Stimulated activated CD8-positive, alpha-beta memory T cell treated with anti-CD3 and anti-CD28 coated beads, Interleukin-12 subunit alpha, Interleukin-12 subunit beta, amount 100 ng/mL, for 1 hour (primary cell): ENCODE measurements at regions not wholly inside any gene's neighbourhood (a gene's known extent, or its start where the extent isn't known, plus 50 kb on each side); places are given as distances from the start of the nearest gene placed in this dataset.

Source experiments
- DNase-seq: peaks from one replicate; pipeline ENCODE4 v3.0.0-alpha.2; 2020; ENCODE audit warnings: low read depth

- DNase-seq = no peak
These were observed 431.4 kb downstream of the TBC1D4 start for GRCh38 chr13:75050419-75051046.

DNA sequence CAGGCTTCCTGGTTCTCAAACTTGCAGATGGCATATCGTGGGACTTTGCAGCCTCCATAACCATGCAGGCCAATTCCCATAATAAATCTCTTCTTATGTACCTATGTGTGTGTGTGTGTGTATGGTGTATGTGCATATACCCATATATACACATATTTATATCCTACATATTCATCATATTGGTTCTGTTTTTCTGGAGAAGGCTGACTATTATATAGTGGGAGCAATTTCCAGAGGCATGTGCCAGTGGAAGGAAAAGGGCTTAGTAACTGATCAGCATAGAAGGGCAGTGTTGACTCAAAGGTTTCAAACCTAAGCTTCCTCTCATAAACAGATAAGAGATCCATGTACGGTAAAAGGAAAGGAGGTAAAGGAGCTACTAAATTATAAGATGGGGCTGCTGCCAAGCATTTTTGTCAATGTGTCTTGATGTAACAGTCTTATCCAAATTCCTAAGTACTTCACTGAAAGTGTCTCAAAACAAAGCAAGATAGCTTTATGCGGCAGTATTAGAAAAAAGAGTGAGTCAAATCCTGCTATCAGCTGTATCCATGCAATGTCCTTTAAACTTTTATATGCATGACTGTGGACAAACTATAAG is 432.1 kb downstream of the TBC1D4 start:
- DNase-seq = no peak

GRCh38 chr13:75042807-75043206 is 439.2 kb downstream of the TBC1D4 start:
- no peak for DNase-seq

- no peak for DNase-seq
These were observed 443.4 kb downstream of the TBC1D4 start for GRCh38 chr13:75038393-75039113.

DNA sequence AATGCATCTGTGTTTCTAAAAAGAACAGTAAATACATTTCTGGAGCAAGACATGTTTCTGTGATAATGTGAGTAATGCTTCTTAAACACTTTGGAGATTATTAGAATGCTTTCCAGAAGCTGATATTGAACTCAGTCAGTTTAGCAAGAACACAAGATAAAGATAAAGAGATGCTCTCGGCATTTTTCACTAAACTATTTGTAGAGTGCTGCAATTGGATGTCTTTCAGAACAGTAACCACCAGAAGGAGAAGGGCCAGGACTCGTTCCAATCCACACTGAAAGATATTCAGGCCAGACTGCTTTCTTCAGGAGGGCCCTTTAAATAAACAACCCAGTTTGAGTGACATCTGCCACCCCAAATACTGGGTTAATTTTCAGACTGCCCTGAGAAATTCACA is 456.0 kb downstream of the TBC1D4 start:
- DNase-seq = no peak

DNA sequence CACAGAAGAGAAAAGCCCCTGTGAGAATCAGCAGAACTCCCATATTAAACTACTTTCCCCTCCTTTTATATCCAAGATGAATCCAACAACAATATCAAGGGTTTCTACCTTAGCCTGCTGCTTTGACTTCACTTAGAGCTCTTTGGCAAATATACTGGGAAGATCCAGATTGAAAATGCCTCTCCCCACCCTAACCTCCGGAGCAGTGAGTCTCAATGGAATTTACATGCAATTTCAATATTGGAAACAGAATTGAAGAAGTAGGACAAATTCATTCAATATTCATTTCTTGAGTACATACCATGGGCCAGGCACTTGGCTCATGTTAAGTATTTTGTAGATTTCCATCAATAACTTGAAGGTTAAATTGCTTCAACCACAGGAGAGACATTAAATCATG is 457.4 kb downstream of the TBC1D4 start:
- no peak for DNase-seq

- DNase-seq = no peak
These were observed 458.4 kb downstream of the TBC1D4 start for GRCh38 chr13:75023609-75024008.

DNA sequence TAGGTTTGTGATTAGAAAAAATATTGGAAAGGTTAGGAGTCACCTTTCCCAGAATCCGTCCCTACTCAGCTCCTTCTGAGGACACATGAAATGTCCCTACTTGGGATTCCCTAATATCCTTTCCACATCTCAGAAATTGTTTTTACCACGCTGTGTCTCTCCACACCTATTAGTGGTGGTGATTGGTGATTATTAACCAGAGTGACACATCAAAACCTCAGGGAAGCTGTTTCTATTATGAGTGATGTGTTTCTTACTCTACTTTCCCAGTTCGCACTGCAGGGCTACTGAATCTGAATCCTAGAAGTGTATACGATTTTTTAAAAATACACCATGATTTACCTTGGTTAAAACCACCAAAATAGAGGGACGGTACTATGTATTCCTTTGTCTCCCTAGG is 460.8 kb downstream of the TBC1D4 start:
- no peak for DNase-seq

- no peak for DNase-seq
These were observed 465.7 kb downstream of the TBC1D4 start for GRCh38 chr13:75016225-75016624.

DNA sequence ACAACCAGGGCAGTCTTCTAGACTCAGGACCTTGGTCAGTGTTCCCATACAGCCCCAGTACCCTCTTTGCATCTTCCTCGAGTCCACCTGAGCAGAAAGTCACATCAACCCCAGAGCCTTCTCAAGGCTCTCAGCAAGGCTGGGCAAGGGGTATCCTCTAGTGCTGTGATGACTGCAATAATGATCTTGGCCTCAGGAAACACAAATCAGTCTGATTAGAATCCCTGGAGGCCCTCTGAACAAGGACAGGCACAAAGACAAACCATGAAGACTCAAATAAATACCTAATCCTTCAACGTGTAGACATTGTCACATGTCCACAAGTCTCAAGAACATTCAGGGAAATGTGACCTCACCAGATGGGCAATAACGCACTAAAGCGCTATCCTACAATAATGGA is 468.2 kb downstream of the TBC1D4 start:
- no peak for DNase-seq

- DNase-seq = no peak
These were observed 471.0 kb downstream of the TBC1D4 start for GRCh38 chr13:75010941-75011340.

GRCh38 chr13:75008926-75009325 is 473.0 kb downstream of the TBC1D4 start:
- no peak for DNase-seq

DNA sequence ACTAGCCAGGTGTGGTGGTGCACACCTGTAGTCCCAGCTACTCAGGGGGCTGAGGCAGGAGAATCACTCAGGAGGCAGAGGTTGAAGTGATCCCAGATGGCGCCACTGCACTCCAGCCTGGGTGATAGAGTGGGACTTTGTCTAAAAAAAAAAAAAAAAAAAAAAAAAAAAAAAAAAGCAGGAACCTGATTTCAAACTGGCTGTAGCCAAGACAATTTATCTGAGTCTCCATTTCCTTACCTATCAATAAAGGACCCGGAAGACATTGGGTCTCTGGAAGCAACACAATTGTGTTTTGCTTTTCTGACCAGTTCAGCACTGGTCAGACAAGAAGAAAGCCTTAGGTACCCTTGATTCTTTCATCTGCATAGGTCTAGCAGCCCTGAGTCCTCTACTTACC is 491.0 kb downstream of the TBC1D4 start:
- no peak for DNase-seq

DNA sequence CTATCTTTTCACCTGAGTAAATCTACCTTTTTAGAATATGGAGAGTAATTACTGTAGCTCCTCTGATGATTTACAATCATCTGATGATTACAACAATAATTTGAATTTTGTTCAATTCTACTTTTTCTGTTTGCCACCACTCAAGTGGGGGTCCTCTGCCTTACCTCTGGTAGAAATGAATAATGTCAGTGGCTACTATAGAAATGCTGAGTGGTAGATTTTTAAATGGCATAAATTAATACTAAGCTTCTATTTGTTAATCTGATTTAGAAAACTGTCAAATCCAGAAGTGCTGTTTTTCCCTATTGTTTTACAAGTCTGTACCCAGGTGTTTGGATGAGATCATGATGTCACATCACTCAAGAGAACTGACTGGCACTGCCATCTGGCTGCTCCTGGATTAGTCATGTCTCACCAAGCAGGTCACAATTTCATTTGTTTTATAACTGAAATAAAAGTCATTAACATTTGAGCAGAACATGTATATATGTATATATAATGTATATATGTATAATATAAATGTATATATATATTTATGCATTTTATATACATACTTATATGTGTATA is 494.8 kb downstream of the TBC1D4 start:
- DNase-seq = no peak

DNA sequence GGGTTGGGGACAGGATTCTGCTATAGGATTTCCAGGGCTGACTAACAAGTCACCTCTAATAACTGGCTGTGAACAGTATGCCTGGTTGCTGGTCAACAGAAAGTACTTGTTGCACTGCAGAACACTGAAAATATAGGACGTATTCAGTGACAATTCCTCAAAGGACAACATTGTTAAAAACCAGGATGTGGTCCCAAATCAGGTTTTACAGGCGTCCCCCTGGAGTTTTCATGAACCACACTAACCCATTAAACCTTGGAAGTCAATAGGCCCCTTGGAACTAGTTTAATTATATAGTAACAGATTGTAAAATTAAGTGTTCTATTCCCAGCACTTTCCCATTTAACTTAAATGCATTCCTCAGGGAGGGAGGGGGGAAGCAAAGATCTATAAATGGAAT is 495.4 kb downstream of the TBC1D4 start:
- no peak for DNase-seq

- DNase-seq = no peak
These were observed 502.3 kb downstream of the TBC1D4 start for GRCh38 chr13:74979703-74980102.

GRCh38 chr13:74978591-74978990 is 503.4 kb downstream of the TBC1D4 start:
- DNase-seq = no peak

- DNase-seq = no peak
These were observed 504.5 kb downstream of the TBC1D4 start for GRCh38 chr13:74977498-74977897.

DNA sequence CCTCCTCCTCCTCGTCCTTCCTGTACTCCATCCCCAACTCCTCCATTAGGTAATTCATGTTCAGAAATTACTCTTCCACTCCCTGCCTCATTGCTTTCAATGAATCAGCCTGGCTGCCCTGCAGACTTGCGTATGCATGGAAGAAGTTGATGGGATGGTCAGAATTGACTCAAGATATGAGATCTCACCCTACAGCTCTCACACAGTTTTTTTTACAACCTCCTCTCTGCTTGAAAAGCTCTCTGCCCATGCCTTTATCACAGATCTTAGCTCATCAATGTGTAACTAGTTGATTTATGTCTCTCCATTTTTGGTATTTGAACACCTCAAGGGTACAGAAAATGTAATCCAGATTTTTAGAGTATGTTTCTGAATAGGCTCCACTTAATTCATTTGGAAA is 506.9 kb downstream of the TBC1D4 start:
- DNase-seq = no peak

- DNase-seq = no peak
These were observed 507.8 kb downstream of the TBC1D4 start for GRCh38 chr13:74973935-74974879.

DNA sequence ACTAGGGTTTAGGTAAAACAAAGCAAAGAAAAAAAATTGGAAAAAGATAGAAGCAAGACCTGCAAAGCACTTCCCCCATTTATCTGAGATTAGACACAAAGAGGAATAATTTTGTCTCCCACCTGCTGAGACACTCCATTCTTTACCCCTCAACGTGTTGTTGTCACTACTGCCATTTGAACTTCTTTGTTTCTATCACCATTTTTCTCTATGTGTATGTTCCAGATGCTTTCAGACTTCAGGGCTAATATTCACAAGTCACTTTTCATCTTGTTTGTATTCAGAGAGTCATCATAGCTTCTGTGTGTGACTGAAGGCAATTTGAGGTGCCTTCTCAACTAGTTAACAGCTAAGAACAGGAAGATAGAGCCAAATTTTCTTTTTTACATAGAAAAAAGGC is 512.5 kb downstream of the TBC1D4 start:
- DNase-seq = no peak

DNA sequence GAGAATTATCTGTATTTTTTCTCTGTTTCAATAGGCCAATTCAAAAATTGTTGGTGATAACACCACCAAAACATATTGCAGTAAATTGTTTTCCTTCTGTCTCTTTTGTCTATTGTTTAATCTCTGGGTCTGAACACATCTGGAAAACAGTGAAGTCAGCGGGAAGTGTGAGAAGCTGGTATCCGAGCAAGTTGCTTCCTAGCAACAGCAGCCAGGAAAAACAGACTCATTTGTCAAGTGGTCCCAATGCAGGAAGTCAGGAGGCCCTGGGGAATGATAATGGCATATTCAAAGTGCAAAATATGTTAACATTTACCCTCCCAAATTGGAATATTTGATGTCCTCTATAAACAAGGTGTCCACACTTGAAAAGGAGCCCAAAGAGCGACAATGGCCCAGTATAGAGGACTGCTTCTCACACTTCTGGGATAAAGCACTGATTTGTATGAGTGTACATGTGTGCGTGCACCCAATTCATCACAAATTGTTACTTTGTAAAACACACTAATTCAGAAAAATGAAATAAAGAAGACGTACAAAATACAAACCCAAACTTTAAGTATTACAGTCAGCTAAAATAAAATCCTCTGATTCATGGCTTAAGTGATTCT is 515.0 kb downstream of the TBC1D4 start:
- no peak for DNase-seq
